BE2C (cell line): ENCODE measurements at regions not wholly inside any gene's neighbourhood (a gene's known extent, or its start where the extent isn't known, plus 50 kb on each side); places are given as distances from the start of the nearest gene placed in this dataset.

Source experiments
- DNase-seq: peaks from one replicate; pipeline ENCODE4 v3.0.0-alpha.2; 2020
- H3K27me3 ChIP-seq: fragments of 250-450 bp; sonication (Bioruptor Pico); 2 replicates; pipeline ENCODE4 v1.5.1; 2020; ENCODE audit warnings: mild to moderate bottlenecking
- H3K36me3 ChIP-seq: fragments of 250-450 bp; sonication (Bioruptor Pico); 2 replicates; pipeline ENCODE4 v1.5.1; 2020; ENCODE audit warnings: mild to moderate bottlenecking
- H3K4me1 ChIP-seq: fragments of 250-450 bp; sonication (Bioruptor Pico); 2 replicates; pipeline ENCODE4 v1.5.1; 2020
- H3K4me3 ChIP-seq: 2 replicates; pipeline ENCODE4 v1.5.1; 2011; ENCODE audit warnings: low read depth, low read length
- H3K9me3 ChIP-seq: fragments of 250-450 bp; sonication (Bioruptor Pico); 2 replicates; pipeline ENCODE4 v1.5.1; 2020
- TF ChIP-seq, protein P1 (sequence below): IDR thresholded peaks from 2 replicates; pipeline ENCODE4 v1.5.1; 2012; ENCODE audit warnings: mild to moderate bottlenecking, low read depth, low read length

DNA sequence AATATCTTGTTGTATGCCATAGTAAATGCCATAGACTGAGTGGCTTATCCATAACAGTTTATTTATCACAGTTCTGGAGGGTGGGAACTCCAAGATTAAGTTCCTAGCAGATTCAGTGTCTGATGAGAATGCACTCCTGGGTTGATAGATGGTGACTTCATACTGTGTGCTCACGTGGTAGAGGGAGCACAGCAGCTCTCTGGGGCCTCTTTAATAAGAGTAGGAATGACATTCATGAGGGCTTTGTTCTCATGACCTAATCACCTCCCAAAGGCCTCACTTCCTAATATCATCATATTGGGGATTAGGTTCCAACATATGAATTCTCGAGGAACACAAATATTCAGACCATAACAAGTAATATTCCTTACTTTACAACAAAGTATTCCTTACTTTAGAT, 98.1 kb upstream of the SH3BP4 start:
- DNase-seq = no peak
- H3K36me3 ChIP-seq = no peaks in the 10 kb centered on the region
- H3K4me1 ChIP-seq = no peaks in the 10 kb centered on the region
- no peak overlapping the region for H3K4me3 ChIP-seq
- TF ChIP-seq, protein P1, sequence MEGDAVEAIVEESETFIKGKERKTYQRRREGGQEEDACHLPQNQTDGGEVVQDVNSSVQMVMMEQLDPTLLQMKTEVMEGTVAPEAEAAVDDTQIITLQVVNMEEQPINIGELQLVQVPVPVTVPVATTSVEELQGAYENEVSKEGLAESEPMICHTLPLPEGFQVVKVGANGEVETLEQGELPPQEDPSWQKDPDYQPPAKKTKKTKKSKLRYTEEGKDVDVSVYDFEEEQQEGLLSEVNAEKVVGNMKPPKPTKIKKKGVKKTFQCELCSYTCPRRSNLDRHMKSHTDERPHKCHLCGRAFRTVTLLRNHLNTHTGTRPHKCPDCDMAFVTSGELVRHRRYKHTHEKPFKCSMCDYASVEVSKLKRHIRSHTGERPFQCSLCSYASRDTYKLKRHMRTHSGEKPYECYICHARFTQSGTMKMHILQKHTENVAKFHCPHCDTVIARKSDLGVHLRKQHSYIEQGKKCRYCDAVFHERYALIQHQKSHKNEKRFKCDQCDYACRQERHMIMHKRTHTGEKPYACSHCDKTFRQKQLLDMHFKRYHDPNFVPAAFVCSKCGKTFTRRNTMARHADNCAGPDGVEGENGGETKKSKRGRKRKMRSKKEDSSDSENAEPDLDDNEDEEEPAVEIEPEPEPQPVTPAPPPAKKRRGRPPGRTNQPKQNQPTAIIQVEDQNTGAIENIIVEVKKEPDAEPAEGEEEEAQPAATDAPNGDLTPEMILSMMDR = no peak
- H3K27me3 ChIP-seq = no peaks in the 10 kb centered on the region
- no peaks in the 10 kb centered on the region for H3K9me3 ChIP-seq

DNA sequence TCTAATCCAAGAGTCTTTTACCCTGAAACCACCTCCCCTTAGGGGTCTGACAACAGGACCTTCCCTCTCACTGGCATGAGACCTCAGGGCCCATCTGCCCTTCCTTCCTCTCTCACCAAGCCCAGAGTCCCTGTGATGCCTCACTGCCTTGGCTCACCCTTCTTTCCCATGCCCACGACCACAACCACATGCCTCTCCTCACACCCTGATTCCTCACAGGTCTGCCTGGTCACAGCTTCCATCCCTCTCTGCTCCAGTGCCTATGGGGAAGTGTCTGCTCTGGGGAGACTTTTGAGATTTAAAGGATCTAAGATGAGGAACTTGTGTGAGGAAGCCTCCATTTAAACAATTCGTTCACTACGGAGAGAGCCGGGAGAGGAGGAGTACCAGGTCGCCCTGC, 98.9 kb upstream of the SH3BP4 start:
- Histone ChIP-seq H3K36me3 (no peaks in the 10 kb centered on the region), H3K4me1 (no peaks in the 10 kb centered on the region), H3K9me3 (no peaks in the 10 kb centered on the region), H3K27me3 (no peaks in the 10 kb centered on the region), H3K4me3 (no peak overlapping the region)
- TF ChIP-seq, protein P1 = no peak
- no peak for DNase-seq

DNA sequence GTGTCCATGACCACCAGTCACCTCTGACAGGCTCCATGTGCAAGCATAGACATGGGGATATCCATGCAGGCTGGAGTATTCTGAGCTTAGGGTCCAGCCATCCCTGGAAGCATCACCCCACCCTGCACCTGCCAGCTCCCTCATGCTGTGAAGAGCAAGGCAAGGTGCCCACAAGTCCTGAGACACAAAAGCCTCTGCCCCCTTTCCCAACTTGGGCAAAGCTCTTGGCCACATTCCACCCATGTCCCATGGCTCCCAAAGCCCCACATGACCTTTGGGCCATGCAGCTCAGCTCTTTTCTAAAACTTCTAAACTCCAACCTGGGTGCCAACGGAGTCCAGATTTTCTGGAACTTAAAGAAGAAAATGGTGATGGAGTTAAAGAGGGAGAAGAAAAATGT, 99.8 kb upstream of the SH3BP4 start:
- Histone ChIP-seq H3K36me3 (no peaks in the 10 kb centered on the region), H3K4me3 (no peak overlapping the region), H3K4me1 (no peaks in the 10 kb centered on the region), H3K9me3 (no peaks in the 10 kb centered on the region), H3K27me3 (no peaks in the 10 kb centered on the region)
- TF ChIP-seq, protein P1 = no peak
- DNase-seq = no peak

DNA sequence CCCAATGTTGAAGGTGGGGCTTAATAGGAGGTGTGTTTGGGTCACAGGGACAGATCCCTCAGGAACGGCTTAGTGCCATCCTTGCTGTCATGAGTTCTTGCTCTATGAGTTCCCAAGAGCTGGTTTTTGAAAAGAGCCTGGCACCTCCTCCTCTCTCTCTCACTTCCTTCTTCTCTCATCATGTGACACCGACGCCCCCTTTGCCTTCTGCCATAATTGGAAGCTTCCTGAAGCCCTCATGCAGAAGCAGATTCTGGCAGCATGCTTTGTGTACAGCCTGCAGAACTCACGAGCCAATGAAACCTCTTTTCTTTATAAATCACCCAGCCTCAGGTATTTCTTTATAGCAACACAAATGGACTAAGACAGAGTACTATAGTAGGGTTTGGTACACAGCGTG, 100.4 kb upstream of the SH3BP4 start:
- DNase-seq = no peak

DNA sequence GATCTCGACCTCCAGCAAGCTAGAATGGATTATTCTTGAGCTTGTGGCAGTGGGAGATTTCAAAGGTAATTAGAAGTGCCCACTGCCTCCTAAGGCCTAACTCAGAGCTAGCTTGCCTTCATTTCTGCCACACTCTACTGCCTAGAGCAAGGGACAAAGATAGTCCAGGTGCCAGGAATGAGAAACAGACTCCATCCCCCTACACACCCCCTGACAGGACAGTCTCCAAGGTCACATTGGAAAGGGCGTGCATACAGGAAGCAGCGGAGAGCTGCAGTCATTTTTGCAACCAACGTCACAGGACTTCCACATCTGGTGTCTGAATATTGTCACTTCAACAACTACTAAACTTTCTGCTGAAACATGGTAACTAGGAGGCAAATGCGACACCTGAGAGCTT, 101.0 kb upstream of the SH3BP4 start:
- Histone ChIP-seq H3K4me1 (no peaks in the 10 kb centered on the region), H3K36me3 (no peaks in the 10 kb centered on the region), H3K4me3 (no peak overlapping the region), H3K9me3 (no peaks in the 10 kb centered on the region), H3K27me3 (no peaks in the 10 kb centered on the region)
- DNase-seq = no peak
- TF ChIP-seq, protein P1 = no peak

More for the DNA sequence above, 100.4 kb upstream of the SH3BP4 start:
- TF ChIP-seq, protein P1 = no peak
- Histone ChIP-seq H3K9me3 (no peaks in the 10 kb centered on the region), H3K4me1 (no peaks in the 10 kb centered on the region), H3K36me3 (no peaks in the 10 kb centered on the region), H3K4me3 (no peak overlapping the region), H3K27me3 (no peaks in the 10 kb centered on the region)

DNA sequence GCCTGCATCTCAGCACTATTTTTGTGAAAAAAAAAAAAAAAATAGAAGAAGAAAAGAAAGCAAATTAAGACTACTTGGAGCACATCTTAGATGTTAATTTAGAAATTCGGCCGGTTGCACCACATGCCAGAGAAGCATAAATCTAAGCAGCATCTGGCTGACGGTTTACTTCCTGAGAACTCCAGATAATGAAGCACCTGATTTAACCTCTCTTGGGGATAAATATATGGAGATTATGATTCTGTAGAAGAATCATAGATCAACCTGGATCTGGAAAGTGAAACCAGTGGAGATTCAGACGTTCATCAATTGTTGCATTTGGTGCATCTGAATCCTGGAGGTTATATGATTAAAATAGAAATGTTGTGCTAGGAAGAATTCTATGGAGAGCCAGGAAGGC, 102.1 kb upstream of the SH3BP4 start:
- H3K4me3 ChIP-seq = no peak overlapping the region
- no peak for DNase-seq
- no peaks in the 10 kb centered on the region for H3K9me3 ChIP-seq
- TF ChIP-seq, protein P1 = no peak
- no peaks in the 10 kb centered on the region for H3K27me3 ChIP-seq
- no peaks in the 10 kb centered on the region for H3K36me3 ChIP-seq
- H3K4me1 ChIP-seq = no peaks in the 10 kb centered on the region
